Left lobe of liver (tissue), 2 donors: ENCODE measurements at regions not wholly inside any gene's neighbourhood (a gene's known extent, or its start where the extent isn't known, plus 50 kb on each side); places are given as distances from the start of the nearest gene placed in this dataset.

Experiments
- ATAC-seq: fragments of 200-7000 bp; cut with Tn5 transposase; one replicate; pipeline ENCODE4 v1.9.1; 2020; ENCODE audit warnings: mild to moderate bottlenecking, moderate library complexity
- DNase-seq: peaks from one replicate; pipeline ENCODE4 v3.0.0-alpha.2; 2020; ENCODE audit warnings: low spot score
- donor health status: DM: no; HTN: no; CAD: no; lungs with moderate emphysema.
- donor health status: DM: no; HTN: yes; CAD: no.

GRCh38 chr4:35824231-35824630, 420.1 kb downstream of the ARAP2 start:
- no peak for ATAC-seq
- DNase-seq = no peak

- ATAC-seq = no peak
Observed at GRCh38 chr4:35835893-35836292, 408.4 kb downstream of the ARAP2 start.

GRCh38 chr4:35836596-35836995, 407.7 kb downstream of the ARAP2 start:
- ATAC-seq = no peak
- no peak for DNase-seq

More at GRCh38 chr4:35835893-35836292, 408.4 kb downstream of the ARAP2 start:
- no peak for DNase-seq

- DNase-seq (no peak), ATAC-seq (no peak)
Observed at GRCh38 chr4:35867057-35867456, 377.3 kb downstream of the ARAP2 start.

- DNase-seq (no peak), ATAC-seq (no peak)
Observed at GRCh38 chr4:35872273-35872672, 372.0 kb downstream of the ARAP2 start.

- no peak for ATAC-seq
Observed at GRCh38 chr4:35879479-35879878, 364.8 kb downstream of the ARAP2 start.

GRCh38 chr4:35883108-35883507, 361.2 kb downstream of the ARAP2 start:
- no peak for DNase-seq
- ATAC-seq = no peak

More at GRCh38 chr4:35879479-35879878, 364.8 kb downstream of the ARAP2 start:
- no peak for DNase-seq

GRCh38 chr4:35884714-35885480, 359.4 kb downstream of the ARAP2 start:
- DNase-seq = no peak
- ATAC-seq = no peak

- ATAC-seq (no peak), DNase-seq (no peak)
Observed at GRCh38 chr4:35897808-35898207, 346.5 kb downstream of the ARAP2 start.

GRCh38 chr4:35900286-35901243, 343.7 kb downstream of the ARAP2 start:
- ATAC-seq = no peak
- no peak for DNase-seq

GRCh38 chr4:35912174-35912573, 332.1 kb downstream of the ARAP2 start:
- ATAC-seq (no peak), DNase-seq (no peak)

GRCh38 chr4:35918491-35918977, 325.8 kb downstream of the ARAP2 start:
- no peak for DNase-seq
- ATAC-seq = no peak

- no peak for ATAC-seq
- DNase-seq = no peak
Observed at GRCh38 chr4:35925806-35926205, 318.5 kb downstream of the ARAP2 start.

- ATAC-seq (no peak), DNase-seq (no peak)
Observed at GRCh38 chr4:35926788-35927187, 317.5 kb downstream of the ARAP2 start.

GRCh38 chr4:35933901-35934300, 310.4 kb downstream of the ARAP2 start:
- DNase-seq (no peak), ATAC-seq (no peak)

- peak; percentile 57 for ATAC-seq
- no peak for DNase-seq
Observed at GRCh38 chr4:35934320-35934981, 309.9 kb downstream of the ARAP2 start.

GRCh38 chr4:35938936-35939335, 305.4 kb downstream of the ARAP2 start:
- no peak for ATAC-seq
- no peak for DNase-seq

GRCh38 chr4:35939751-35940150, 304.6 kb downstream of the ARAP2 start:
- DNase-seq (no peak), ATAC-seq (no peak)

GRCh38 chr4:35942092-35942491, 302.2 kb downstream of the ARAP2 start:
- no peak for ATAC-seq
- no peak for DNase-seq

- ATAC-seq (no peak), DNase-seq (no peak)
Observed at GRCh38 chr4:35943606-35944005, 300.7 kb downstream of the ARAP2 start.

- DNase-seq (no peak), ATAC-seq (no peak)
Observed at GRCh38 chr4:35948171-35948570, 296.1 kb downstream of the ARAP2 start.
